ENCODE measurements at regions not wholly inside any gene's neighbourhood (a gene's known extent, or its start where the extent isn't known, plus 50 kb on each side); places are given as distances from the start of the nearest gene placed in this dataset.

GRCh38 chr3:28039234-28039633 is 202.2 kb upstream of the CMC1 start:
- Histone ChIP-seq H3K27me3 (ENCODE audit: control insufficient read depth, insufficient read depth, low read length) (no peaks in the 10 kb centered on the region), H3K4me1 (ENCODE audit: control insufficient read depth in 2 of 3, insufficient read depth in 2 of 3, low read depth in 1 of 3, low read length in 3 of 3) (no peaks in the 10 kb centered on the region), H3K9me3 (ENCODE audit: control insufficient read depth in 2 of 3, insufficient read depth in 1 of 3, low read length in 3 of 3) (no peaks in the 10 kb centered on the region), H3K27ac (ENCODE audit: low read depth in 2 of 2, low read length in 2 of 2) (no peak overlapping the region), H3K9ac (ENCODE audit: low read length in 3 of 3) (no peak overlapping the region), H3K4me3 (ENCODE audit: low read length in 3 of 3) (no peak overlapping the region), H3K36me3 (ENCODE audit: control insufficient read depth in 2 of 3, insufficient read depth in 3 of 3, low read length in 3 of 3) (no peaks in the 10 kb centered on the region)
- no peak for TF ChIP-seq CTCF (IDR thresholded peaks at IDR 0.05; ENCODE audit: borderline replicate concordance, extremely low read depth, insufficient read depth)
- no peak for DNase-seq
- intact Hi-C loops (cut with DNase I): no loop called here
- no peak for FAIRE-seq

DNA sequence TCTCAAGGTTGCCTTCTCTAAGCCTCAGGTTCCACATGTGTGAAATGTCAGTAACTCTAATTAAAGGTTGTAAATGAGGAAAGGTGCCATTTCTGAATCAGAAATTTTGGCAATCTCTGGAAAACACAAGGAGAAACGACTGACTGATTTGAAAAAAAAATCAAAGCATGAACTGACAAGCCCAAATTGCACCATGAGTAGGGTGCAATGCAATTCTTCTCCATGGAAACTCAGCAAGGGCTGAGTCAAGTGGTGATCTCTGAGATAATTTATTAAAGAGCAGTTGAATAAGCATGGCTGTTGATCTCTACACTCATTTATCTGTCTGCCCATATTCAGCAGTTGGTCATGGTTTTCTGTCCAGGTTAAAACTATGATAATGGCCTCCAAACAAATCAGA is 201.6 kb upstream of the CMC1 start:
- TF ChIP-seq CTCF (IDR thresholded peaks at IDR 0.05; ENCODE audit: borderline replicate concordance, extremely low read depth, insufficient read depth): no peak
- Histone ChIP-seq H3K27me3 (ENCODE audit: control insufficient read depth, insufficient read depth, low read length) (no peaks in the 10 kb centered on the region), H3K9me3 (ENCODE audit: control insufficient read depth in 2 of 3, insufficient read depth in 1 of 3, low read length in 3 of 3) (no peaks in the 10 kb centered on the region), H3K27ac (ENCODE audit: low read depth in 2 of 2, low read length in 2 of 2) (no peak overlapping the region), H3K4me3 (ENCODE audit: low read length in 3 of 3) (no peak overlapping the region), H3K36me3 (ENCODE audit: control insufficient read depth in 2 of 3, insufficient read depth in 3 of 3, low read length in 3 of 3) (no peaks in the 10 kb centered on the region), H3K4me1 (ENCODE audit: control insufficient read depth in 2 of 3, insufficient read depth in 2 of 3, low read depth in 1 of 3, low read length in 3 of 3) (no peaks in the 10 kb centered on the region), H3K9ac (ENCODE audit: low read length in 3 of 3) (no peak overlapping the region)
- intact Hi-C loops (cut with DNase I): no loop called here
- FAIRE-seq (no peak), DNase-seq (no peak)

- Histone ChIP-seq H3K27ac (ENCODE audit: low read depth in 2 of 2, low read length in 2 of 2) (no peak overlapping the region), H3K27me3 (ENCODE audit: control insufficient read depth, insufficient read depth, low read length) (no peaks in the 10 kb centered on the region), H3K9ac (ENCODE audit: low read length in 3 of 3) (no peak overlapping the region), H3K36me3 (ENCODE audit: control insufficient read depth in 2 of 3, insufficient read depth in 3 of 3, low read length in 3 of 3) (no peaks in the 10 kb centered on the region), H3K9me3 (ENCODE audit: control insufficient read depth in 2 of 3, insufficient read depth in 1 of 3, low read length in 3 of 3) (no peaks in the 10 kb centered on the region), H3K4me1 (ENCODE audit: control insufficient read depth in 2 of 3, insufficient read depth in 2 of 3, low read depth in 1 of 3, low read length in 3 of 3) (no peaks in the 10 kb centered on the region), H3K4me3 (ENCODE audit: low read length in 3 of 3) (no peak overlapping the region)
- DNase-seq: no peak
- intact Hi-C loops (cut with DNase I): no loop called here
- FAIRE-seq: no peak
- TF ChIP-seq CTCF (IDR thresholded peaks at IDR 0.05; ENCODE audit: borderline replicate concordance, extremely low read depth, insufficient read depth): no peak
Measured at GRCh38 chr3:28042095-28042635, 199.3 kb upstream of the CMC1 start.

- Histone ChIP-seq H3K9me3 (ENCODE audit: control insufficient read depth in 2 of 3, insufficient read depth in 1 of 3, low read length in 3 of 3) (no peaks in the 10 kb centered on the region), H3K9ac (ENCODE audit: low read length in 3 of 3) (no peak overlapping the region), H3K27ac (ENCODE audit: low read depth in 2 of 2, low read length in 2 of 2) (no peak overlapping the region), H3K27me3 (ENCODE audit: control insufficient read depth, insufficient read depth, low read length) (no peaks in the 10 kb centered on the region), H3K4me3 (ENCODE audit: low read length in 3 of 3) (no peak overlapping the region), H3K36me3 (ENCODE audit: control insufficient read depth in 2 of 3, insufficient read depth in 3 of 3, low read length in 3 of 3) (no peaks in the 10 kb centered on the region), H3K4me1 (ENCODE audit: control insufficient read depth in 2 of 3, insufficient read depth in 2 of 3, low read depth in 1 of 3, low read length in 3 of 3) (no peaks in the 10 kb centered on the region)
- intact Hi-C loops (cut with DNase I): no loop called here
- TF ChIP-seq CTCF (IDR thresholded peaks at IDR 0.05; ENCODE audit: borderline replicate concordance, extremely low read depth, insufficient read depth): no peak
- no peak for FAIRE-seq
- DNase-seq: no peak
Measured at GRCh38 chr3:28042707-28043106, 198.7 kb upstream of the CMC1 start.
